Small intestine (tissue), 7 donors: ENCODE measurements at regions not wholly inside any gene's neighbourhood (a gene's known extent, or its start where the extent isn't known, plus 50 kb on each side); places are given as distances from the start of the nearest gene placed in this dataset.

Source experiments
- DNase-seq, 2 donors: peaks; one replicate each; pipeline versions ENCODE4 v3.0.0 to v3.0.0-alpha.2; 2013
- FAIRE-seq: peaks from 2 replicates; lab custom pipeline; 2012; peaks lifted over from hg19 to GRCh38; lab: Jason Lieb, UNC
- H3K27ac ChIP-seq, 3 donors: one replicate each; pipeline ENCODE4 v1.5.1; 2013; ENCODE audit warnings: low read length in 2 of 3, mild to moderate bottlenecking in 2 of 3, control low read depth in 1 of 3, inconsistent platforms in 1 of 3, low read depth in 1 of 3, moderate library complexity in 1 of 3
- H3K27me3 ChIP-seq, 3 donors: one replicate each; pipeline ENCODE4 v1.6.1; 2013; ENCODE audit warnings: low read length in 3 of 3, inconsistent platforms in 1 of 3; ENCODE audit not compliant: control insufficient read depth in 3 of 3, insufficient read depth in 3 of 3
- H3K36me3 ChIP-seq, 3 donors: one replicate each; pipeline ENCODE4 v1.6.1; 2013; ENCODE audit warnings: low read length in 3 of 3, inconsistent platforms in 1 of 3, low read depth in 1 of 3, mild to moderate bottlenecking in 1 of 3, moderate library complexity in 1 of 3; ENCODE audit not compliant: control insufficient read depth in 3 of 3, insufficient read depth in 2 of 3
- H3K4me1 ChIP-seq, 3 donors: one replicate each; pipeline ENCODE4 v1.6.1; 2013; ENCODE audit warnings: low read length in 2 of 3, inconsistent platforms in 1 of 3, low read depth in 1 of 3, mild to moderate bottlenecking in 1 of 3, moderate library complexity in 1 of 3; ENCODE audit not compliant: control insufficient read depth in 3 of 3, insufficient read depth in 2 of 3
- H3K4me3 ChIP-seq, 3 donors: one replicate each; pipeline ENCODE4 v1.5.1; 2013; ENCODE audit warnings: low read length in 3 of 3, control low read depth in 1 of 3, inconsistent platforms in 1 of 3, low read depth in 1 of 3, mild to moderate bottlenecking in 1 of 3, moderate library complexity in 1 of 3
- H3K9me3 ChIP-seq, 2 donors: one replicate each; pipeline ENCODE4 v1.6.1; 2013; ENCODE audit warnings: low read depth in 1 of 2, low read length in 1 of 2; ENCODE audit not compliant: control insufficient read depth in 2 of 2, insufficient read depth in 1 of 2
- WGBS, 3 donors: extraction: QIAGEN DNeasy Blood & Tissue Kit; methylation state at CpG; one replicate each; pipeline ENCODE4 v1.1.7; 2013; 5-methylcytosine and 5-hydroxymethylcytosine counted together
- donor health status: healthy with polysubstance abuse.
- donor health status: control.
- donor health status: control.
- donor health status: Bipolar disorder and iron deficiency.
- donor health status: healthy.

DNA sequence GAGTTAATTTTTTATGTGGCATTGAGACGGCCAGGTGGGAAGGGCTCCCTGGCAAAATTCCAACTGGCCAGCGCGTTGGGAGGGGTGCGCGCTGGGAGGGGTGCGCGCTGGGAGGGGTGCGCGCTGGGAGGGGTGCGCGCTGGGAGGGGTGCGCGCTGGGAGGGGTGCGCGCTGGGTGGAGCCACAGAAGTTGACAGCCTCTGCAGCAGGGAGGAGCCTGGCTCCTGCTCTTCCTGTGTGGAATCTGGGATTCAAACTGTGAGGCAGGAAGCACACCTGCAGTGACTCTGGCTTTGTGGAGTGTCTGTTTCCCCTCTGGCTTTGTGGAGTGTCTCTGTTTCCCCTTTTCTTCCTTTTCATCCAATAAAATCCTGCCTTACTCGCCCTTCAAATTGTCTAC lies 147.9 kb upstream of the CBLN2 start:
- DNase-seq (peak; percentile 10), FAIRE-seq (no peak)
- WGBS, 3 donors: 7 to 22% (median 9%) methylated on average over 16 of the region's 16 CpGs
- Histone ChIP-seq H3K9me3 (no peaks in the 10 kb centered on the region), H3K27ac (no peak overlapping the region), H3K4me3 (no peak overlapping the region), H3K36me3 (no peaks in the 10 kb centered on the region), H3K27me3 (no peaks in the 10 kb centered on the region), H3K4me1 (peaks cover 0 to 2% (median 0%) of the 10 kb centered on the region in 3 donors)

DNA sequence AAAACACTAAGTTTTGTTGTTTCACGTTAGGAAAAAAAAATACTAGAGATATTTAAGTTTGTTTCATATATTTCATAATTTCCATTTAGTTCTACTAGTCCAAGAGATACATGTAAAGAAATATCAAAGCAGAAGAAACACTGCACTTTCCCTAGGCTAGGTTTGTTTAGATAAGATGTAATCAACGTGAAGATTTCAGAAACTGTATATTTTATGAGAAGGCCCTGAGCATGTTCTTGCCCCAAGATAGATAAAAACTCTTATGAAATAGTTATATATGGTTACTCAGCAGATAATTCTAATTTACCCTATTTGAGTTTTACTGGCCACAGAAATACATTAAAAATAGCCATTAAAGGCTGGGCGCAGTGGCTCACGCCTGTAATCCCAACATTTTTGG lies 143.6 kb upstream of the CBLN2 start:
- FAIRE-seq (no peak), DNase-seq (no peak)
- Histone ChIP-seq H3K4me1 (peaks cover 0 to 2% (median 0%) of the 10 kb centered on the region in 3 donors), H3K27ac (no peak overlapping the region), H3K9me3 (no peaks in the 10 kb centered on the region), H3K36me3 (no peaks in the 10 kb centered on the region), H3K27me3 (no peaks in the 10 kb centered on the region), H3K4me3 (no peak overlapping the region)
- 62 to 75% (median 70%) methylated on average over 4 of the region's 4 CpGs for WGBS, 3 donors

DNA sequence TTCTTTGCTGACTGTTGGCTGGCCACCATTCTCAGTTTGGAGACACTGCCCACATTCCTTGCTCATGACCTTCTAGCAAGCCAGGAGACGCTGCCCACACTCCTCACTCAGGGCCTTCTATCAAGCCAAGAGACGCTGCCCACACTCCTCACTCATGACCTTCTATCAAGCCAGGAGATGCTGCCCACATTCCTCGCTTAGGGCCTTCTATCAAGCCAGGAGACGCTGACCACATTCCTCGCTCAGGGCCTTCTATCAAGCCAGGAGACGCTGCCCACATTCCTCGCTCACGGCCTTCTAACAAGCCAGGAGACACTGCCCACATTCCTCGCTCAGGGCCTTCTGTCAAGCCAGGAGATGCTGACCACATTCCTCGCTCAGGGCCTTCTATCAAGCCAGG lies 131.3 kb upstream of the CBLN2 start:
- DNase-seq (no peak), FAIRE-seq (no peak)
- no peaks in the 10 kb centered on the region for H3K9me3 ChIP-seq
- no peaks in the 10 kb centered on the region for H3K27me3 ChIP-seq
- 70 to 75% (median 74%) methylated on average over 10 of the region's 10 CpGs for WGBS, 3 donors
- no peak overlapping the region for H3K27ac ChIP-seq
- H3K36me3 ChIP-seq: no peaks in the 10 kb centered on the region
- H3K4me1 ChIP-seq: no peaks in the 10 kb centered on the region
- H3K4me3 ChIP-seq: no peak overlapping the region

DNA sequence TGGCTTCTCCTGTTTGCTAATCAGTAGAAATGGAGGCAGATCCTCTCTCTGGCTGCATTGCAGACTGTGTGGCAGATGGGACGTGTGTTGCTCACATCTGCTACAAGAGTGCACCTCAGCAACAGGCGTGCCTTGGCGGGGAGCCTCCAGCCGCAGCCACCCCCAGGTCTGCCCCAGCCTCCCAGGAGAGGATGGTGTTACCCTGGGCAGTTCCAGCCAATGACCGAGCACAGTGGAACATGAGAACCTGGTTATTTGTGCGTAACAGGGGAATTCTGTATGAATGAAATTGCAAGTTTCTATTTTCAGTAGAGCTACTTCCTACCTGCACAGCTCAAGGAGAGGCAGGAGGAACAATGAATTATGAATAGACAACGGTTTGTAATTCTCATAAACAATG lies 130.6 kb upstream of the CBLN2 start:
- Histone ChIP-seq H3K4me3 (no peak overlapping the region), H3K9me3 (no peaks in the 10 kb centered on the region), H3K4me1 (no peaks in the 10 kb centered on the region), H3K27me3 (no peaks in the 10 kb centered on the region), H3K27ac (no peak overlapping the region), H3K36me3 (no peaks in the 10 kb centered on the region)
- DNase-seq: no peak
- 78 to 87% (median 82%) methylated on average over 7 of the region's 7 CpGs for whole genome bisulfite sequencing, 3 donors
- no peak for FAIRE-seq

DNA sequence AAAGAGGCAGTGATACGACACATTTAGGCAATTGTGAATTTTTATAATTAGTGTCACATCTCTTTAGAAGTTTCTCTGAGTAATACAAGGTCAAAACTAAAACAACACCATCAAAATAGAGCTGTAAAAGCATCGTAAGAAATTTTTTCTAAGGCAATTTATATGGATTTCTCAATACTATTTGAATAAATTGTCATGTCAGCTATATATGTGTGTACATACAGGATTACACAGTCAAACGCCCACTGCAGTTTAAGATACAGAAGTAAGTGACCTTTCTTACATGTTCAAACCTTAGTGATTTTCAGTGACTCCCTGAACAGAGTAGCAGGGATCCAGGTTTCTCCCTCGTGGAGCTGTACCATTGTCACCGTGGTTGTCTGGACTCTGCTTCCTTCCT lies 129.1 kb upstream of the CBLN2 start:
- Histone ChIP-seq H3K27me3 (peaks cover 0 to 3% (median 0%) of the 10 kb centered on the region in 3 donors), H3K9me3 (no peaks in the 10 kb centered on the region), H3K36me3 (no peaks in the 10 kb centered on the region), H3K27ac (no peak overlapping the region), H3K4me3 (no peak overlapping the region), H3K4me1 (no peaks in the 10 kb centered on the region)
- FAIRE-seq: no peak
- no peak for DNase-seq
- 49 to 52% (median 50%) methylated on average over 5 of the region's 5 CpGs for WGBS, 3 donors

DNA sequence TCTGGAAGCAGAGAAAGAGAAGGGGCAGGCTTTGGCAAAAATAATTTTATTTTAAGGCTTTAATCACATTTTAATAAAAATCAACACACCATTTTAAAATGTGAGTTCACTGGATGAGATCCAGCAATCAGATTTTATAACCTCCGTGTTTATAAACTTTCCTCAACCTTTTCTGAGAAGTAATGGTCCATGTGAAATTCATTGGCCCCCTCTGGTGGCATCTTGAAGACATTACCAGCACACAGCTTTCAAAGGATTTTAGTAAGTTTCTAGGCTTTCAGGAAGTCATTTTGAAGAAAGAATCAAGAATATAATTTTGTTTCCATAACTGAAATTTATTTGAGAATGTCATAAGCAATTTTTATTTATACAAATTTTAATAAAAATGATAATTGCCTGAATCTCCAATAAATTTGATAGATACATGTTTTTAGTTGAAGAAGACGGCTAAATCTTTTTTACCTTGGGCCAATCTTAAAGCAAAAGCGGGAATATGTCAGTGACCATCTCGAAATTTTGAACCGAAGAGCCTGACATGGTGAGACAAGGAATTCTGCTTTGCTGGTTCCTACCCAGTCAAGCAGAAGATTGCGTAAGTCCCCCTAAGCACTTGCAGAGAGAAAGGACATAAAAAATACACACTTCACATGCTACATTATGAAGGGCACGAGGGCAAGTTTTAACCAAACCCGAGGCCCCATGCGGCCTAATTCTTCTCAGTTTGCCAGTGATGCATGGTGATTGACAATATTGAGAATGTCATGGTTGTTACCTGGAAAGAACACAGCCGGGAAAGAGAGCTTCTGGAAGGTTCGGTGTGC lies 128.4 kb upstream of the CBLN2 start:
- no peak for FAIRE-seq
- peak; percentile 14 to 27 for DNase-seq
- H3K4me3 ChIP-seq: no peak overlapping the region
- WGBS, 3 donors: 63 to 72% (median 72%) methylated on average over 11 of the region's 11 CpGs
- no peak overlapping the region for H3K27ac ChIP-seq
- peaks cover 0 to 3% (median 0%) of the 10 kb centered on the region in 3 donors for H3K27me3 ChIP-seq
- H3K36me3 ChIP-seq: no peaks in the 10 kb centered on the region
- H3K4me1 ChIP-seq: no peaks in the 10 kb centered on the region
- no peaks in the 10 kb centered on the region for H3K9me3 ChIP-seq

DNA sequence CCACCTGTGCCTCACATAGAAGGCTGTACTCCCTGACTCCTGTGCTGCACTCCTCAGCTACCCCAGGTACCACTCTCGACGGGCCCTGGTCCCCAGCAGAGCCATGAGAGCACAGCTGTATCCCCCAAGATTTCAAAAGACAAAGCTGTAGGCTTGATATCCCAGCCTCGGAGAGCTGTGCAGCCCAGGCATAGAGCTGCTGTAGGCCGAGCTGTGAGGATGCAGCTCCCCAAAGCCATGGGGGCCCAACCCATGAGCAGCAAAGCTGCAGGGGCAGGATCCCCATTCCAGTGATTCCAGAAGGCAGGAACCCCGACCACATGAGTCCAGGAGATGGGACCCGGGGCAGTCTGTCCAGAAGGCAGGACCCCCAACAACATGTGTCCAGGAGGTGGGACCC lies 123.8 kb upstream of the CBLN2 start:
- Histone ChIP-seq H3K9me3 (no peaks in the 10 kb centered on the region), H3K4me3 (no peak overlapping the region), H3K4me1 (no peaks in the 10 kb centered on the region), H3K27me3 (peaks cover 0 to 3% (median 0%) of the 10 kb centered on the region in 3 donors), H3K36me3 (no peaks in the 10 kb centered on the region), H3K27ac (no peak overlapping the region)
- 76 to 80% (median 78%) methylated on average over 6 of the region's 6 CpGs for WGBS, 3 donors
- DNase-seq (no peak), FAIRE-seq (no peak)

DNA sequence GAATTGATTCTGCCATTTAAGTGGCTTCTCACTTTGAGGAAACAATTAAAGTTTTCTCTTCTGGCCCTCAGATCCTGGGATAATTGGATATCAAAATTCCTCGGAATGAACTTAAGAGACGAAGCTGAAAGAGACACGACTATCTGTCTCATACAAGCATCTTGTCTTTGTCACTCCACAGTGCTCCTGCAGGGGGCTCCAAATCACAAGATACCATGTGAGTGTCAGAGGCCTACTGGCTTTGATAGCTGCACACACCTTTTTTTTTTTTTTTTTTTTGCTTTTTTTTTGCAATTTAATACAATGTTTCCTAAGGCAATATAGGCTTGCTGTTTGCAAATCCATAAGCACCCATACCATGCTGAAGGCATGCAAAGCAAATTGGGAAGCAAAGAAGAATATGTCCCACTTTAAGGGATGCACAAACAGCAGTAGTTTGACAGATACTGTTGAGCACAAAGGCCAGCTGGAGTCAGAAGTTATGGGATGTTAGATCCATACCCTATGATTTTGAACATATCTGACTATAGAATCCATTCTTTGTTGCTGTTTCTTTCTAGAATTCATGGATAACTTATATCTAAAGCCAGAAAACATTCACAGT lies 109.0 kb upstream of the CBLN2 start:
- H3K4me3 ChIP-seq: no peak overlapping the region
- H3K9me3 ChIP-seq: no peaks in the 10 kb centered on the region
- WGBS, 3 donors: 49 to 55% (median 51%) methylated on average over 3 of the region's 3 CpGs
- FAIRE-seq (no peak), DNase-seq (peak; percentile 24 to 31)
- no peaks in the 10 kb centered on the region for H3K4me1 ChIP-seq
- H3K36me3 ChIP-seq: no peaks in the 10 kb centered on the region
- no peak overlapping the region for H3K27ac ChIP-seq
- no peaks in the 10 kb centered on the region for H3K27me3 ChIP-seq
